ENCODE measurements at regions not wholly inside any gene's neighbourhood (a gene's known extent, or its start where the extent isn't known, plus 50 kb on each side); places are given as distances from the start of the nearest gene placed in this dataset.

- no peaks in the 10 kb centered on the region for H3K9me3 ChIP-seq (ENCODE audit: control insufficient read depth in 5 of 5, low read length in 5 of 5)
- no peak overlapping the region for H3K9ac ChIP-seq (ENCODE audit: low read length in 5 of 5)
- peaks cover 0 to 8% (median 0%) of the 10 kb centered on the region in 5 donors for H3K4me1 ChIP-seq (ENCODE audit: control insufficient read depth in 5 of 5, insufficient read depth in 5 of 5, low read length in 5 of 5)
- no peak overlapping the region for H3K4me3 ChIP-seq (ENCODE audit: low read depth in 1 of 5, low read length in 5 of 5)
- no peaks in the 10 kb centered on the region for H3K36me3 ChIP-seq (ENCODE audit: control insufficient read depth in 5 of 5, insufficient read depth in 5 of 5, low read length in 5 of 5)
- H3K27ac ChIP-seq (ENCODE audit: low read depth, low read length) = no peak overlapping the region
- H3K27me3 ChIP-seq (ENCODE audit: control insufficient read depth in 5 of 5, insufficient read depth in 4 of 5, low read length in 5 of 5) = no peaks in the 10 kb centered on the region
Observed at GRCh38 chr3:40829876-40830275, 305.1 kb downstream of the ZNF621 start.

DNA sequence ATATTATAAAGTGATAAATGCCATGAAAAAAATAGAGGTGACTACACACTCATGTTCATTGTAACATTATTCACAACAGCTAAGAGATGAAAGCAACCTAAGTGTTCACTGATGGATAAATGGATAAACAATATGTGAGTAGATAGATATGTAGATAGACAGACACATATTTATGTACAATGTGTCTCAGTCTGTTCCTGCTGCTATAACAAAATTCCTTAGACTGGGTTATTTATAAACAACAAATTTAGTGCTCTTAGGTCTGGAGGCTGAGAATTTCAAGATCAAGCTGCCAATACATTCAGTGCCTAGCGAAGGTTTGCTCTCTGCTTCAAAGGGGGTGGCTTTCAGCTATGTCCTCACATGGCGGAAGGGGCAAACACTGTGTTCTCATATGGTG, 312.5 kb downstream of the ZNF621 start:
- Histone ChIP-seq H3K27me3 (ENCODE audit: control insufficient read depth in 5 of 5, insufficient read depth in 4 of 5, low read length in 5 of 5) (no peaks in the 10 kb centered on the region), H3K4me1 (ENCODE audit: control insufficient read depth in 5 of 5, insufficient read depth in 5 of 5, low read length in 5 of 5) (no peaks in the 10 kb centered on the region), H3K36me3 (ENCODE audit: control insufficient read depth in 5 of 5, insufficient read depth in 5 of 5, low read length in 5 of 5) (no peaks in the 10 kb centered on the region), H3K9me3 (ENCODE audit: control insufficient read depth in 5 of 5, low read length in 5 of 5) (no peaks in the 10 kb centered on the region), H3K9ac (ENCODE audit: low read length in 5 of 5) (no peak overlapping the region), H3K27ac (ENCODE audit: low read depth, low read length) (no peak overlapping the region), H3K4me3 (ENCODE audit: low read depth in 1 of 5, low read length in 5 of 5) (no peak overlapping the region)

GRCh38 chr3:40841131-40841530, 316.4 kb downstream of the ZNF621 start:
- H3K36me3 ChIP-seq (ENCODE audit: control insufficient read depth in 5 of 5, insufficient read depth in 5 of 5, low read length in 5 of 5) = no peaks in the 10 kb centered on the region
- H3K27me3 ChIP-seq (ENCODE audit: control insufficient read depth in 5 of 5, insufficient read depth in 4 of 5, low read length in 5 of 5) = no peaks in the 10 kb centered on the region
- H3K4me1 ChIP-seq (ENCODE audit: control insufficient read depth in 5 of 5, insufficient read depth in 5 of 5, low read length in 5 of 5) = no peaks in the 10 kb centered on the region
- H3K9me3 ChIP-seq (ENCODE audit: control insufficient read depth in 5 of 5, low read length in 5 of 5) = peaks cover 0 to 3% (median under 1%) of the 10 kb centered on the region in 5 donors
- H3K4me3 ChIP-seq (ENCODE audit: low read depth in 1 of 5, low read length in 5 of 5) = no peak overlapping the region
- H3K9ac ChIP-seq (ENCODE audit: low read length in 5 of 5) = no peak overlapping the region
- H3K27ac ChIP-seq (ENCODE audit: low read depth, low read length) = no peak overlapping the region

- peaks cover 0 to 8% (median 3%) of the 10 kb centered on the region in 5 donors for H3K9me3 ChIP-seq (ENCODE audit: control insufficient read depth in 5 of 5, low read length in 5 of 5)
- no peak overlapping the region for H3K27ac ChIP-seq (ENCODE audit: low read depth, low read length)
- H3K27me3 ChIP-seq (ENCODE audit: control insufficient read depth in 5 of 5, insufficient read depth in 4 of 5, low read length in 5 of 5) = no peaks in the 10 kb centered on the region
- H3K4me1 ChIP-seq (ENCODE audit: control insufficient read depth in 5 of 5, insufficient read depth in 5 of 5, low read length in 5 of 5) = no peaks in the 10 kb centered on the region
- no peak overlapping the region for H3K9ac ChIP-seq (ENCODE audit: low read length in 5 of 5)
- no peak overlapping the region for H3K4me3 ChIP-seq (ENCODE audit: low read depth in 1 of 5, low read length in 5 of 5)
- no peaks in the 10 kb centered on the region for H3K36me3 ChIP-seq (ENCODE audit: control insufficient read depth in 5 of 5, insufficient read depth in 5 of 5, low read length in 5 of 5)
Observed at GRCh38 chr3:40841570-40842109, 316.9 kb downstream of the ZNF621 start.

DNA sequence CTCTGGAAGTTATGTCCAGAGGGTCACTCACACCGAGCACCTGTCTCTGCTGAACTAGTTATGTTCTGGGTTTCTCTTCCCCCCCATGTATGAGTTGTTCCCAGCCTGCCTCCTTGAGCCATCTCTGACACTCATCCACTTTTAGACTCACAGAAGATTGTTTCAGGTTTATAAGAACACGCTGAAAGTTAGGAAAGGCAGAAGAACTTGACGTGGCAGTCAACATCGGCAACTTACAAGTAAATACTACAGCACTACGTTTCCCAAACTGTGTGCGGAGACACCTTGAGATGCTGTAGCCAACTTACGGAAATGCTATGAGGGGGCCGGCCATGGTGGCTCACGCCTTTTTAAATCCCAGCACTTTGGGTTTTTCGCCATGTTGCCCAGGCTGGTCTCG, 318.0 kb downstream of the ZNF621 start:
- no peaks in the 10 kb centered on the region for H3K36me3 ChIP-seq (ENCODE audit: control insufficient read depth in 5 of 5, insufficient read depth in 5 of 5, low read length in 5 of 5)
- no peak overlapping the region for H3K4me3 ChIP-seq (ENCODE audit: low read depth in 1 of 5, low read length in 5 of 5)
- H3K9me3 ChIP-seq (ENCODE audit: control insufficient read depth in 5 of 5, low read length in 5 of 5) = peaks cover 0 to 8% (median 3%) of the 10 kb centered on the region in 5 donors
- no peaks in the 10 kb centered on the region for H3K4me1 ChIP-seq (ENCODE audit: control insufficient read depth in 5 of 5, insufficient read depth in 5 of 5, low read length in 5 of 5)
- no peaks in the 10 kb centered on the region for H3K27me3 ChIP-seq (ENCODE audit: control insufficient read depth in 5 of 5, insufficient read depth in 4 of 5, low read length in 5 of 5)
- no peak overlapping the region for H3K9ac ChIP-seq (ENCODE audit: low read length in 5 of 5)
- no peak overlapping the region for H3K27ac ChIP-seq (ENCODE audit: low read depth, low read length)

GRCh38 chr3:40843208-40843624, 318.5 kb downstream of the ZNF621 start:
- H3K9me3 ChIP-seq (ENCODE audit: control insufficient read depth in 5 of 5, low read length in 5 of 5) = peaks cover 0 to 8% (median 3%) of the 10 kb centered on the region in 5 donors
- H3K4me1 ChIP-seq (ENCODE audit: control insufficient read depth in 5 of 5, insufficient read depth in 5 of 5, low read length in 5 of 5) = no peaks in the 10 kb centered on the region
- no peak overlapping the region for H3K4me3 ChIP-seq (ENCODE audit: low read depth in 1 of 5, low read length in 5 of 5)
- no peaks in the 10 kb centered on the region for H3K36me3 ChIP-seq (ENCODE audit: control insufficient read depth in 5 of 5, insufficient read depth in 5 of 5, low read length in 5 of 5)
- H3K27ac ChIP-seq (ENCODE audit: low read depth, low read length) = no peak overlapping the region
- no peaks in the 10 kb centered on the region for H3K27me3 ChIP-seq (ENCODE audit: control insufficient read depth in 5 of 5, insufficient read depth in 4 of 5, low read length in 5 of 5)
- H3K9ac ChIP-seq (ENCODE audit: low read length in 5 of 5) = no peak overlapping the region

DNA sequence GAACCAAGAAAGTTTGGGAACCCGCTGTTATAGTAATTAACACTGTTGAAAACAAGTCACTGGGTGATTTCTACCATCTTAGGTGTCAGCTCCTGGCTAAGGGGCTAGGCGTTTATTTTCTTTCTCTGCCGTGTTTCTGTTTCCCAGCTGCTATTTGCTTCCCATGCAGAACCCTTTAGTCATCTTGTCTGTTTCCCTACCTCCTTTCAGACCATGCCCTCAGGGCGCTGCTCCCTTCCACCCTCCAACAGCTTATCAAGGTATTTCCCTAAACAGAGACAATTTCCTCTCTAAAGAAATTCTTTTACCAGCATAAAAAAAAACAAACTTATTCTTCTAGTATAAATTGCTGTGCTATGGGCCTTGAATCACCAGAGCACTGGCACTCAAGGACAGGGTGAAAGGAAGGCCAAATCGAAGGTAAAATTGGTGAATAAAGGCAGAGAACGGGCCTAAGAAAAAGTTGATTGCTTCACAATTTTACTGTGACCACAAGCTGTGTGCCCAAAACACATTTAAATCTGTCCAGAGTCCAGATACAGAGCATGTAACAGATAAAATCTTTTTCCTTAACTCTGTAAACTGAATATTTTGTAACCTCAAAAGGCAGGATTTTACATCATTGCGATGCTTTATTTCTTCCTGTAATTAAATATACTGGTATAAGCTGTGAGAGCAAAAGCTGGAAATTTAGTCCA, 319.2 kb downstream of the ZNF621 start:
- H3K9me3 ChIP-seq (ENCODE audit: control insufficient read depth in 5 of 5, low read length in 5 of 5) = peaks cover 0 to 8% (median 3%) of the 10 kb centered on the region in 5 donors
- H3K27ac ChIP-seq (ENCODE audit: low read depth, low read length) = no peak overlapping the region
- no peak overlapping the region for H3K9ac ChIP-seq (ENCODE audit: low read length in 5 of 5)
- no peaks in the 10 kb centered on the region for H3K4me1 ChIP-seq (ENCODE audit: control insufficient read depth in 5 of 5, insufficient read depth in 5 of 5, low read length in 5 of 5)
- no peaks in the 10 kb centered on the region for H3K27me3 ChIP-seq (ENCODE audit: control insufficient read depth in 5 of 5, insufficient read depth in 4 of 5, low read length in 5 of 5)
- H3K36me3 ChIP-seq (ENCODE audit: control insufficient read depth in 5 of 5, insufficient read depth in 5 of 5, low read length in 5 of 5) = no peaks in the 10 kb centered on the region
- H3K4me3 ChIP-seq (ENCODE audit: low read depth in 1 of 5, low read length in 5 of 5) = no peak overlapping the region

GRCh38 chr3:40844896-40845295, 320.1 kb downstream of the ZNF621 start:
- no peaks in the 10 kb centered on the region for H3K4me1 ChIP-seq (ENCODE audit: control insufficient read depth in 5 of 5, insufficient read depth in 5 of 5, low read length in 5 of 5)
- no peak overlapping the region for H3K4me3 ChIP-seq (ENCODE audit: low read depth in 1 of 5, low read length in 5 of 5)
- no peak overlapping the region for H3K9ac ChIP-seq (ENCODE audit: low read length in 5 of 5)
- H3K27ac ChIP-seq (ENCODE audit: low read depth, low read length) = no peak overlapping the region
- H3K27me3 ChIP-seq (ENCODE audit: control insufficient read depth in 5 of 5, insufficient read depth in 4 of 5, low read length in 5 of 5) = no peaks in the 10 kb centered on the region
- no peaks in the 10 kb centered on the region for H3K36me3 ChIP-seq (ENCODE audit: control insufficient read depth in 5 of 5, insufficient read depth in 5 of 5, low read length in 5 of 5)
- peaks cover 0 to 8% (median 3%) of the 10 kb centered on the region in 5 donors for H3K9me3 ChIP-seq (ENCODE audit: control insufficient read depth in 5 of 5, low read length in 5 of 5)

DNA sequence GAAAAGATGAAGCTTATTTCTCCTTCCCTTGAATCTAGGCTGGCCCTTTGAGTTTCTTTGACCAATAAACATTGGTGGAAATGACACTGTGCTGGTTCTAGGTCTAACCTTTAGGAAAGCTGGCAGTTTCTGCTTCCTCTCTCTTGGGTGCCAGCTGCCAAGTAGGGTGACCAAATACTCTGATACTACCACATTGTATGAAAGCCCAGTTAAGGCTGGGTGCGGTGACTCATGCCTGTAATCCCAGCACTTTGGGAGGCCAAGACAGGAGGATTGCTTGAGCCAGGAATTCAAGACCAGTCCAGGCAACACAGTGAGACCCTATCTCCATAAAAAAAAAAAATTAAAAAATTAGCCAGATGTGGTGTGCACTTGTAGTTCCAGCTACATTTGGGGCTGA, 320.7 kb downstream of the ZNF621 start:
- Histone ChIP-seq H3K27ac (ENCODE audit: low read depth, low read length) (no peak overlapping the region), H3K9ac (ENCODE audit: low read length in 5 of 5) (no peak overlapping the region), H3K9me3 (ENCODE audit: control insufficient read depth in 5 of 5, low read length in 5 of 5) (peaks cover 0 to 8% (median 3%) of the 10 kb centered on the region in 5 donors), H3K36me3 (ENCODE audit: control insufficient read depth in 5 of 5, insufficient read depth in 5 of 5, low read length in 5 of 5) (no peaks in the 10 kb centered on the region), H3K4me3 (ENCODE audit: low read depth in 1 of 5, low read length in 5 of 5) (no peak overlapping the region), H3K27me3 (ENCODE audit: control insufficient read depth in 5 of 5, insufficient read depth in 4 of 5, low read length in 5 of 5) (no peaks in the 10 kb centered on the region), H3K4me1 (ENCODE audit: control insufficient read depth in 5 of 5, insufficient read depth in 5 of 5, low read length in 5 of 5) (no peaks in the 10 kb centered on the region)

GRCh38 chr3:40845916-40846315, 321.2 kb downstream of the ZNF621 start:
- Histone ChIP-seq H3K27ac (ENCODE audit: low read depth, low read length) (no peak overlapping the region), H3K27me3 (ENCODE audit: control insufficient read depth in 5 of 5, insufficient read depth in 4 of 5, low read length in 5 of 5) (no peaks in the 10 kb centered on the region), H3K4me3 (ENCODE audit: low read depth in 1 of 5, low read length in 5 of 5) (no peak overlapping the region), H3K36me3 (ENCODE audit: control insufficient read depth in 5 of 5, insufficient read depth in 5 of 5, low read length in 5 of 5) (no peaks in the 10 kb centered on the region), H3K9me3 (ENCODE audit: control insufficient read depth in 5 of 5, low read length in 5 of 5) (peaks cover 0 to 8% (median 3%) of the 10 kb centered on the region in 5 donors), H3K4me1 (ENCODE audit: control insufficient read depth in 5 of 5, insufficient read depth in 5 of 5, low read length in 5 of 5) (no peaks in the 10 kb centered on the region), H3K9ac (ENCODE audit: low read length in 5 of 5) (no peak overlapping the region)
